Liver (tissue), 3 donors: ENCODE measurements at regions not wholly inside any gene's neighbourhood (a gene's known extent, or its start where the extent isn't known, plus 50 kb on each side); places are given as distances from the start of the nearest gene placed in this dataset.

Source experiments
- EGR1 ChIP-seq, 2 donors: IDR thresholded peaks; 2 replicates each; pipeline ENCODE4 v1.6.1; 2016 to 2018; ENCODE audit warnings: antibody characterized with exemption in 2 of 2, low read depth in 2 of 2
- HNF4A ChIP-seq, 2 donors: conservative IDR thresholded peaks; 2 replicates each; pipeline ENCODE4 v1.6.1; 2016; ENCODE audit warnings: antibody characterized with exemption in 2 of 2, mild to moderate bottlenecking in 2 of 2
- SP1 ChIP-seq: IDR thresholded peaks from 2 replicates; pipeline ENCODE4 v1.6.1; 2018; ENCODE audit warnings: antibody characterized with exemption, mild to moderate bottlenecking
- TAF1 ChIP-seq: conservative IDR thresholded peaks from 2 replicates; pipeline ENCODE4 v1.6.1; 2016; ENCODE audit warnings: antibody characterized with exemption, mild to moderate bottlenecking
- YY1 ChIP-seq: IDR thresholded peaks from 2 replicates; pipeline ENCODE4 v1.6.1; 2016; ENCODE audit warnings: antibody characterized with exemption, mild to moderate bottlenecking
- TF ChIP-seq, protein P1 (sequence below): fragments of 150-350 bp; IDR thresholded peaks from 2 replicates; pipeline ENCODE4 v1.5.1; 2017; ENCODE audit warnings: improper control_type of control experiment, low read depth, low read length; ENCODE audit not compliant: missing input control
- TF ChIP-seq, protein P2 (sequence below): IDR thresholded peaks from 2 replicates; pipeline ENCODE4 v1.6.1; 2016; ENCODE audit warnings: antibody characterized with exemption
- TF ChIP-seq, protein P3 (sequence below): IDR thresholded peaks from 2 replicates; pipeline ENCODE4 v1.6.1; 2016; ENCODE audit warnings: antibody characterized with exemption
- TF ChIP-seq, protein P4 (sequence below): IDR thresholded peaks from 2 replicates; pipeline ENCODE4 v1.6.1; 2016; ENCODE audit warnings: antibody characterized with exemption, mild to moderate bottlenecking
- TF ChIP-seq, protein P5 (sequence below): IDR thresholded peaks from 2 replicates; pipeline ENCODE4 v1.6.1; 2016; ENCODE audit warnings: antibody characterized with exemption
- donor health status: healthy.
- donor health status: healthy.

DNA sequence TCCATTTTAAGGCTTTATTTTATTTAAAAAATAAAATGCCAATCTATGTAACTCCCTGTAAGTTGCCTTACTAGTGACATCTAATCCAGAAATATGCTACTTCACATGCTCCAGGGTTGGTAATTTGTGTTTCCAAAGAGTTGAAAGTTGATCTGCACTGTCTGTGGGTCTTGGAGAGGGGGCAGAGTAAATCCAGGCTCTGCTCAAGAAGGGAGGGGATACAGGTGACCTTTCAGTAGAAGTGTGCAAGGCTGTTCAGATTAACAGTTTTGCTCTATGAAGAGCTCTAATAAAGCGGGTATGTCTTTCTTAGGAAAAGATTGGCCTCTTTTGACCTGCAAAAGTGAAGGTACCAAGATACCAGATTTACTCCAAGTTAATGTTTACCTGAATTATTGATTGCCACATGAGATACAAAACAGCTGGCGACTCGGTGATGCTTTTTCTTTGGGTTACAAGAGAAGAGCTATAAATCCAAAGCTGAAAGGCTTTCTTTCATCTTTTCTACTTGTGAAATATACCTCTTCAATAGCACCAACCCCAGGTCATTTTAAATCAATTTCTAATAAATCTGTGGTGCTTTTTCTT, 75.6 kb upstream of the FLRT2 start:
- TF ChIP-seq, protein P1, sequence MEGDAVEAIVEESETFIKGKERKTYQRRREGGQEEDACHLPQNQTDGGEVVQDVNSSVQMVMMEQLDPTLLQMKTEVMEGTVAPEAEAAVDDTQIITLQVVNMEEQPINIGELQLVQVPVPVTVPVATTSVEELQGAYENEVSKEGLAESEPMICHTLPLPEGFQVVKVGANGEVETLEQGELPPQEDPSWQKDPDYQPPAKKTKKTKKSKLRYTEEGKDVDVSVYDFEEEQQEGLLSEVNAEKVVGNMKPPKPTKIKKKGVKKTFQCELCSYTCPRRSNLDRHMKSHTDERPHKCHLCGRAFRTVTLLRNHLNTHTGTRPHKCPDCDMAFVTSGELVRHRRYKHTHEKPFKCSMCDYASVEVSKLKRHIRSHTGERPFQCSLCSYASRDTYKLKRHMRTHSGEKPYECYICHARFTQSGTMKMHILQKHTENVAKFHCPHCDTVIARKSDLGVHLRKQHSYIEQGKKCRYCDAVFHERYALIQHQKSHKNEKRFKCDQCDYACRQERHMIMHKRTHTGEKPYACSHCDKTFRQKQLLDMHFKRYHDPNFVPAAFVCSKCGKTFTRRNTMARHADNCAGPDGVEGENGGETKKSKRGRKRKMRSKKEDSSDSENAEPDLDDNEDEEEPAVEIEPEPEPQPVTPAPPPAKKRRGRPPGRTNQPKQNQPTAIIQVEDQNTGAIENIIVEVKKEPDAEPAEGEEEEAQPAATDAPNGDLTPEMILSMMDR, result no peak
- TF ChIP-seq TAF1 (no peak), YY1 (no peak), EGR1 (IDR thresholded peaks at IDR 0.05; ENCODE audit: low read depth in 2 of 2) (no peak), HNF4A (conservative IDR thresholded peaks at IDR 0.05) (peak in 1 of 2 donors; percentile 9), SP1 (no peak)
- TF ChIP-seq, protein P2, sequence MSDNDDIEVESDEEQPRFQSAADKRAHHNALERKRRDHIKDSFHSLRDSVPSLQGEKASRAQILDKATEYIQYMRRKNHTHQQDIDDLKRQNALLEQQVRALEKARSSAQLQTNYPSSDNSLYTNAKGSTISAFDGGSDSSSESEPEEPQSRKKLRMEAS, result no peak
- TF ChIP-seq, protein P3, sequence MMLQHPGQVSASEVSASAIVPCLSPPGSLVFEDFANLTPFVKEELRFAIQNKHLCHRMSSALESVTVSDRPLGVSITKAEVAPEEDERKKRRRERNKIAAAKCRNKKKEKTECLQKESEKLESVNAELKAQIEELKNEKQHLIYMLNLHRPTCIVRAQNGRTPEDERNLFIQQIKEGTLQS, result no peak
- TF ChIP-seq, protein P4, sequence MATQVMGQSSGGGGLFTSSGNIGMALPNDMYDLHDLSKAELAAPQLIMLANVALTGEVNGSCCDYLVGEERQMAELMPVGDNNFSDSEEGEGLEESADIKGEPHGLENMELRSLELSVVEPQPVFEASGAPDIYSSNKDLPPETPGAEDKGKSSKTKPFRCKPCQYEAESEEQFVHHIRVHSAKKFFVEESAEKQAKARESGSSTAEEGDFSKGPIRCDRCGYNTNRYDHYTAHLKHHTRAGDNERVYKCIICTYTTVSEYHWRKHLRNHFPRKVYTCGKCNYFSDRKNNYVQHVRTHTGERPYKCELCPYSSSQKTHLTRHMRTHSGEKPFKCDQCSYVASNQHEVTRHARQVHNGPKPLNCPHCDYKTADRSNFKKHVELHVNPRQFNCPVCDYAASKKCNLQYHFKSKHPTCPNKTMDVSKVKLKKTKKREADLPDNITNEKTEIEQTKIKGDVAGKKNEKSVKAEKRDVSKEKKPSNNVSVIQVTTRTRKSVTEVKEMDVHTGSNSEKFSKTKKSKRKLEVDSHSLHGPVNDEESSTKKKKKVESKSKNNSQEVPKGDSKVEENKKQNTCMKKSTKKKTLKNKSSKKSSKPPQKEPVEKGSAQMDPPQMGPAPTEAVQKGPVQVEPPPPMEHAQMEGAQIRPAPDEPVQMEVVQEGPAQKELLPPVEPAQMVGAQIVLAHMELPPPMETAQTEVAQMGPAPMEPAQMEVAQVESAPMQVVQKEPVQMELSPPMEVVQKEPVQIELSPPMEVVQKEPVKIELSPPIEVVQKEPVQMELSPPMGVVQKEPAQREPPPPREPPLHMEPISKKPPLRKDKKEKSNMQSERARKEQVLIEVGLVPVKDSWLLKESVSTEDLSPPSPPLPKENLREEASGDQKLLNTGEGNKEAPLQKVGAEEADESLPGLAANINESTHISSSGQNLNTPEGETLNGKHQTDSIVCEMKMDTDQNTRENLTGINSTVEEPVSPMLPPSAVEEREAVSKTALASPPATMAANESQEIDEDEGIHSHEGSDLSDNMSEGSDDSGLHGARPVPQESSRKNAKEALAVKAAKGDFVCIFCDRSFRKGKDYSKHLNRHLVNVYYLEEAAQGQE, result no peak
- TF ChIP-seq, protein P5, sequence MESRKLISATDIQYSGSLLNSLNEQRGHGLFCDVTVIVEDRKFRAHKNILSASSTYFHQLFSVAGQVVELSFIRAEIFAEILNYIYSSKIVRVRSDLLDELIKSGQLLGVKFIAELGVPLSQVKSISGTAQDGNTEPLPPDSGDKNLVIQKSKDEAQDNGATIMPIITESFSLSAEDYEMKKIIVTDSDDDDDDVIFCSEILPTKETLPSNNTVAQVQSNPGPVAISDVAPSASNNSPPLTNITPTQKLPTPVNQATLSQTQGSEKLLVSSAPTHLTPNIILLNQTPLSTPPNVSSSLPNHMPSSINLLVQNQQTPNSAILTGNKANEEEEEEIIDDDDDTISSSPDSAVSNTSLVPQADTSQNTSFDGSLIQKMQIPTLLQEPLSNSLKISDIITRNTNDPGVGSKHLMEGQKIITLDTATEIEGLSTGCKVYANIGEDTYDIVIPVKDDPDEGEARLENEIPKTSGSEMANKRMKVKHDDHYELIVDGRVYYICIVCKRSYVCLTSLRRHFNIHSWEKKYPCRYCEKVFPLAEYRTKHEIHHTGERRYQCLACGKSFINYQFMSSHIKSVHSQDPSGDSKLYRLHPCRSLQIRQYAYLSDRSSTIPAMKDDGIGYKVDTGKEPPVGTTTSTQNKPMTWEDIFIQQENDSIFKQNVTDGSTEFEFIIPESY, result no peak
